Stimulated activated CD4-positive, alpha-beta T cell treated with anti-CD3 and anti-CD28 coated beads, Interleukin-15, amount 100 ng/mL, for 48 hours (primary cell): ENCODE measurements at regions not wholly inside any gene's neighbourhood (a gene's known extent, or its start where the extent isn't known, plus 50 kb on each side); places are given as distances from the start of the nearest gene placed in this dataset.
"Not testable (repeated sequence)": the region's sequence is repeated elsewhere in the genome, so short reads cannot be mapped to it uniquely, and the experiment has no call there.

ENCODE experiments used
- DNase-seq, 2 donors: peaks; one replicate each; pipeline ENCODE4 v3.0.0-alpha.2; 2020; ENCODE audit warnings: low read depth in 2 of 2

GRCh38 chr6:87763276-87763675, 61.2 kb upstream of the AKIRIN2 start:
- no peak for DNase-seq

- DNase-seq: no peak
Observed at GRCh38 chr6:87762116-87762515, 60.1 kb upstream of the AKIRIN2 start.

DNA sequence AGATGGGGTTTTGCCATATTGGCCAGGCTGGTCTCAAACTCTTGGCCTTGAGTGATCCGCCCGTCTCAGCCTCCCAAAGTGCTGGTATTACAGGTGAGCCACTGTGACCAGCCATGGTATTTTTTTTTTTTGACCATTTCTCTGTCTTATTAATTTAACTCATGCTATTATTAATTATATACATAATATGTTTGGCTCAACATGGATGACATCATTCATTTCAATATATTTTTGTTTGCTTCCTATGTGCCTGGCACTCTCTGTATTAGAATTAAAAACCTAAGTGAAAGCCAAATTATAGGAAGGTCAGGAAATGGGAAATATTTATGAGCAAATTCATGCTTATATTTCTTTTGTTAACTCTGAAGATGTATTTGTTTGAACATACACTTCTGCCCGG, 55.8 kb upstream of the AKIRIN2 start:
- DNase-seq: no peak

DNA sequence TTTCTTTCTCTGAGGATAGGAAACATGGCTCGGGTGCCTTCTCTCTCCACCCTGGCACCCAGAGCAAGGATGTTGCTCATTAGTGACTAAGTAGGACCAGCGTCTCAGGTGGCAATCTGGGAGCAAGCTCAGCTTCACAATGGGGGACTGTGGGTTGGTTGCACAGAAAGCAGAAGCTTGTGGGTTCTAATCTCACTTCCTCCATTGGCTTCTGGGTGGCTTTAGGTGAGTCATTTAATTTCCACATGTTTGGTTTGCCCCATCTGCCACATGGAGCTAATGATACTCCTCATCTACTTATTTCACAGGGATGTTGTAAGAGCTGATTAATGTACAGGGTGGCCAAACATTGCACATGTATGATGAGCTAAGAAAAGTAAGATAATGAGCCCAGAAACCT, 54.8 kb upstream of the AKIRIN2 start:
- DNase-seq: peak; percentile 24 to 28

DNA sequence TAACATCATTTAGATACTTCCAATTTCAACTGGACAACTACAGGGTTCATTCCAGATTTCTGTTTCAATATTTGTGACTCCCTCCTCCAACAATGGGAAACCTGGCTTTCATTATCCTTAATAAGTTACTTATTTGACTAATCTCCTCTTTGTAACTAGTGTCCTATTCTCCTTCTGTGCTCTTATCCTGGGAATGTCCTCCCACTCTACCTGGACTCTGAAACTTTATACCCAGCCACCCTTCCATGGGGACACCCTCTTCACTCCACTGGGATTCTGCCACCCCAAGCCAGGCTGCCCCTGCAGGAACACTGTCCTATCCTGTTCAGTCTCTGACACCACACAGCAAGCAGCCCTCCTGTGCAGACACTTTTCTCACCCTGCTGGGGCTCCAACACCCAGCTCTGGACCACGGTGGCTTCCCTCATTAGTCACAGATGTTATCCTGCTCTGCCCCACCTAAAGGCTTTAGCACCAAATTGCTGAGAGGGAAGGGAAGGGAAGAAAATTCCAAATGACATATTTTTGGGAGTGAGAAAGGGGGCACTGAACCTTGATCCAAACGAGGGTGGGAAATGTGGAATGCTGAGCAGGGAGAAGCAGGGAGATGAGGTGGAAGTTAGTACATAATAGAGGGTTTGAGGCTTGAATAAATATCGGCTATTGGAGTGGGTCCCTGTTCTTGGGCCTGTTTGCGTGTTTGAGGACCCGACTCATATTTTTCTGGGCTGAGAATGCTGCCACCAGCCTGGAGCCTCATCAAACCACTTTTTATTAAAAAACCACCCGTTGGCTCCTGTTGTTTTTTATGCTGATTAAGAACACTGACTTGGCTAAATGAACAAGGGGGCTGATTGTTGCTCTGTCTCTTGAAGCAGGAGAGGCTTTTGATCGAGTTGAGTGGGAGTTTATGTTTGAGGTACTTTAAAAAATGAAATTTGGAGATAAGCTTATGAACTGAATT, 54.0 kb upstream of the AKIRIN2 start:
- DNase-seq: no peak

DNA sequence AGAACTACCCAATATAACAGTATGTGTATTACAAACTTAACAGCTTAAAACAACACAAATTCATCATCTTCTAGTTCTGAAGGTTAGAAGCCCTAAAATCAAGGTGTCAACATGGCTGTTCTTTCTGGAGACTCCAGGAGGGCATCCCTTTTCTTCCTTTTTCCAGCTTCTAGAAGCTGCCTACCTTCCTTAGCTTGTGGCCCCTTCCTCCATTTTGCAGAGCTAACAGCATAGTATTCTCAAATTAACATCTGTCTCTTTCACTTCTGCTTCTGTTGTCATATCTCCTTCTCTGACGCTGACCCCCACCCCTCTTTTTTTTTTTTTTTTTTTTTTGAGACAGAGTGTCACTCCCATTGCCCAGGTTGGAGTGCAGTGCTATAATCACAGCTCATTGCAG, 52.8 kb upstream of the AKIRIN2 start:
- no peak for DNase-seq

GRCh38 chr6:87753131-87753685, 51.2 kb upstream of the AKIRIN2 start:
- DNase-seq: no peak

- not testable (repeated sequence) for DNase-seq
Observed at GRCh38 chr6:87752503-87752902, 50.5 kb upstream of the AKIRIN2 start.
